Peyer's patch (tissue), 4 donors: ENCODE measurements at regions not wholly inside any gene's neighbourhood (a gene's known extent, or its start where the extent isn't known, plus 50 kb on each side); places are given as distances from the start of the nearest gene placed in this dataset.

ENCODE experiments used
- POLR2A ChIP-seq, 2 donors: fragments of 450-650 bp; IDR thresholded peaks; one replicate each; pipeline ENCODE4 v1.5.1; 2017; ENCODE audit warnings: antibody characterized with exemption in 2 of 2, mild to moderate bottlenecking in 2 of 2, moderate library complexity in 2 of 2
- TF ChIP-seq, protein P1 (sequence below), 6 experiments: fragments of 450-650 bp in 4 of 6; fragments of 200-600 bp in 2 of 6; sonication (generic) in 1 of 6; IDR thresholded peaks; one replicate each; pipeline ENCODE4 v1.5.1; 2017 to 2019; ENCODE audit warnings: antibody characterized with exemption in 6 of 6, mild to moderate bottlenecking in 3 of 6, moderate library complexity in 1 of 6

DNA sequence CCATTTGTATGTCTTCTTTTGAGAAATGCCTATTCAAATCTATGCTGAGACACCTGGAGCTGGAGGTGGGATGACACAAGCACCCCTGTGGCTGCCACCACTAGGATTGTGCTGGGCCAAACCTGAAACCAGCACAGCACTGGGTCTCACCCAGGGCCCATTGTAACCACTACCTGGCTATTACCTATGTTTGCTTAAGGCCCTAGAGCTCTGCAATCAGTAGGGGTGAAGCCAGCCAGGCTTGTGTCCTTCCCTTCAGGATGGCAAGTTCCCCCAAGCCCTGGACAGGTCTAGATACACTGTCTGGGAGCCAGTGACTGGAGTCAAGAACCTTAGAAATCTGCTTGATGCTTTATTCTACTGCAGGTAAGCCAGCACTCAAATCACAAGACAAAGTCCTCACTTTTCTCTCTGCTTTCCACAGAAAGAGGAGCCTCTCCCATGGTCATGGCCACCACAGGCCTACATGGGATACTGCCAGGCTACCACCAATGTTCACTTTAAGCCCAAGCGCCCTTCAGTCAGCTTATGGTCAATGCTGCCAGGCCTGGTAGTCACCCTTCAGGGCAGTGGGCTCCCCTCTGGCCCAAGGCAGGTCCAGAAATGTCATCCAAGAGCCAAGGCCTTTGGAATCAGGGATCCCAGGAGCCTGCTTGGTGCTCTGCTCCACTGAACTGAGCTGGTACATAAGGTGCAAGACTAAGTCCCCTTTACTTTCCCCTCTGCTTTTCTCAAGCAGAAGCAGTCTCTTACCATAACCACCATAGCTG lies 105.3 kb downstream of the BMS1 start:
- TF ChIP-seq POLR2A (IDR thresholded peaks at IDR 0.05): no peak
- TF ChIP-seq, protein P1, sequence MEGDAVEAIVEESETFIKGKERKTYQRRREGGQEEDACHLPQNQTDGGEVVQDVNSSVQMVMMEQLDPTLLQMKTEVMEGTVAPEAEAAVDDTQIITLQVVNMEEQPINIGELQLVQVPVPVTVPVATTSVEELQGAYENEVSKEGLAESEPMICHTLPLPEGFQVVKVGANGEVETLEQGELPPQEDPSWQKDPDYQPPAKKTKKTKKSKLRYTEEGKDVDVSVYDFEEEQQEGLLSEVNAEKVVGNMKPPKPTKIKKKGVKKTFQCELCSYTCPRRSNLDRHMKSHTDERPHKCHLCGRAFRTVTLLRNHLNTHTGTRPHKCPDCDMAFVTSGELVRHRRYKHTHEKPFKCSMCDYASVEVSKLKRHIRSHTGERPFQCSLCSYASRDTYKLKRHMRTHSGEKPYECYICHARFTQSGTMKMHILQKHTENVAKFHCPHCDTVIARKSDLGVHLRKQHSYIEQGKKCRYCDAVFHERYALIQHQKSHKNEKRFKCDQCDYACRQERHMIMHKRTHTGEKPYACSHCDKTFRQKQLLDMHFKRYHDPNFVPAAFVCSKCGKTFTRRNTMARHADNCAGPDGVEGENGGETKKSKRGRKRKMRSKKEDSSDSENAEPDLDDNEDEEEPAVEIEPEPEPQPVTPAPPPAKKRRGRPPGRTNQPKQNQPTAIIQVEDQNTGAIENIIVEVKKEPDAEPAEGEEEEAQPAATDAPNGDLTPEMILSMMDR (IDR thresholded peaks at IDR 0.05): no peak
